GM21576 (cell line): ENCODE measurements at regions not wholly inside any gene's neighbourhood (a gene's known extent, or its start where the extent isn't known, plus 50 kb on each side); places are given as distances from the start of the nearest gene placed in this dataset.

ENCODE experiments used
- ATAC-seq: cut with Tn5 transposase; IDR thresholded peaks from one replicate; pipeline ENCODE4 v1.9.1; 2021; ENCODE audit warnings: mild to moderate bottlenecking, moderate library complexity; ENCODE audit not compliant: unreplicated experiment

DNA sequence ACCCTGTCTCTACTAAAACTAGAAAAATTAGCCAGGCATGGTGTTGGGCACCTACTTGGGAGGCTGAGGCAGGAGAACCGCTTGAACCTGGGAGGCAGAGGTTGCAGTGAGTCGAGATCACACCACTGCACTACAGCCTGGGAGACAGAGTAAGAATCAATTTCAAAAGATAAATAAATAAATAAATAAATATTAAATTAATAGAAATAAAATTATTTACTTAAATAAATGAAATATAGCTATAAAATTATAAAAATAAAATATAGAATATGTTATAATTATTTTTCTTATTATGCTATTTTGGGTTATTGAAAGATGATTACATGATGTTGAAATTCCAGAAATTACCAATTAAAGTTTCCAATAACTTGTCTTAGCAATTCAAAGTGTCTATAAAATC lies 1029.8 kb upstream of the AGA start:
- no peak for ATAC-seq

DNA sequence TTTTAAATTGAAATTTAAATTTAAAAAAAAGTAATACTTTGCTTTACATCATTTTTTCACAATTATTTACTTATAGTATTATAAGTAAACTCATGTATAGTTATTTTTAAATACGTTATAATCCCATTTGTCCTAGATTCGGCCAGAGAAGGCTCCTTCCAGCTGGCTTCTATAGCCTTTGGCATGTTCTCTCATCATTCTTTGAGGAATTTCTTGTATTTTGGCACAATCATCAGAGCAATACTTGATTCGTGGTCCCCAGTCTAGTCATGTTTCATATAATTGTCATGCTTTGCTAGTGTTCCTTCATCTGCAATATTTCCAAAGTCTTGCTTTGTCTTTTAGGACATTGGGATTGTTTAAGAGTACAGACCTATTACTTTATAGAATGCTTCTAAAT lies 1037.9 kb upstream of the AGA start:
- no peak for ATAC-seq

DNA sequence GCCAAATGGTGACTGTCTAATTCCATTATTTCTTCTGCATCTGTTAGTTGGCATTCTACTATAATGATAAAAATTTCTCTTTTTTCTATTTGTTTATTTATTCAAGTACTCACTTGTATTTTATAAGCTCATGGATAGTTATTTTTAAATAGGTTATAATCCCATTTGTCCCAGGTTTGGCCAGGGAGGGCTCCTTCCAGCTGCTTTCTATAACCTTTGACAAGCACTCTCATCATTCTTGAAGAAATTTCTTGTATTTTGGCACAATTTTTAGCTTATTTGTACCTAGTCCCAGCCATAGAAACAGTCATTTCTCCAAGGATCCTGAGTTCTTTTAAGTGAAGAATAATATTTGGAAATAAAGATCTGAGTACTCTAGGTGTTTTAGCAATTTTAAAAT lies 1038.6 kb upstream of the AGA start:
- no peak for ATAC-seq

DNA sequence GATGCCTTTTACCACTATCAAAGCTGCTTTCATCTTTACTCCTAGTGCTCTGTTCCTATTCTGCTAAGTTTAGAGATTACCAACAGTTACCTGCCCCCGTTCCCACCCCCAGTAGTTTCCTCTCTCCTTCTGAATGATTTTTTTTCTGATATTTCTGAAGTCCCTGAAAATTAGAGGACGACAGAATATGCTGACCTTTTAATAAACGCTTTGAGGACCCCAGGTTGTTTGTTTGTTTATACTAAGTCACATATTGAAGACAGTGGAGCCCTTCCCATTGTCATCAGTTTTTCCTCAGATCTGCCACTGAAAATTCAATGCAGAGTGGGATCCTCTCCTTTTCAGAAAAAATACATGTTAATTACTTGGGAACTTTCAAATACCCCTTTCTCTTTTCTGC lies 1039.3 kb upstream of the AGA start:
- no peak for ATAC-seq

- no peak for ATAC-seq
Observed at GRCh38 chr4:178523038-178523437, 1080.8 kb upstream of the AGA start.

DNA sequence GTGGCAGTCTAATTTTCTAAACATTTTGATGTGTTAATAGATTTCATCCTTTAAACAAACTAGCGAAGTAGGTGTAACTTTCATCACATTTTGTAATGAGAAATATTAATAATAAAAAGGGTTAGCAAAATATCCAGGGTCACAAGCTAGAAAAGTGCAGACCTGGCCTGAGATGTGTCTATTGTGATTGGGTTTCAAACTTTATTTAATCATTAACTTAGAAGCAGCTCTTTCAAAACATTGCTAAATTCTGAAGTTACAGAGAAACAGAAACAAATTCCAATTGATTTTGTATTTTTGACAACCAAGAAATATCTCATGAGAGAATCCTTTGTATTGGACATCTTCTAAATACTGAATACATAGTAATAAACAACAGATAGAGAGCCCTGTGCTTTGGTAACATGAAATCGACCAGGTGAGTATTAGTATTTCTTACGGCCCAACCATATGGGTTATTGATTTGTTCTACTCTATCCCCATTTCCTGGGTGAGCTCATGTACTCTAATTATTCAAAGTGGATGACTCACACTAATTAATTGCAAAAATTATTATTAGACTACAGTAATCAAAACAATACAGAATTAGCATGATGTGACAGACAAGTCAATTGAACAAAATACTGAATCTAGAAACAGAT lies 1093.8 kb upstream of the AGA start:
- no peak for ATAC-seq

GRCh38 chr4:178553201-178553600 lies 1111.0 kb upstream of the AGA start:
- no peak for ATAC-seq

GRCh38 chr4:178554352-178554751 lies 1112.1 kb upstream of the AGA start:
- ATAC-seq: no peak

- ATAC-seq: no peak
Observed at GRCh38 chr4:178556796-178557195, 1114.6 kb upstream of the AGA start.

DNA sequence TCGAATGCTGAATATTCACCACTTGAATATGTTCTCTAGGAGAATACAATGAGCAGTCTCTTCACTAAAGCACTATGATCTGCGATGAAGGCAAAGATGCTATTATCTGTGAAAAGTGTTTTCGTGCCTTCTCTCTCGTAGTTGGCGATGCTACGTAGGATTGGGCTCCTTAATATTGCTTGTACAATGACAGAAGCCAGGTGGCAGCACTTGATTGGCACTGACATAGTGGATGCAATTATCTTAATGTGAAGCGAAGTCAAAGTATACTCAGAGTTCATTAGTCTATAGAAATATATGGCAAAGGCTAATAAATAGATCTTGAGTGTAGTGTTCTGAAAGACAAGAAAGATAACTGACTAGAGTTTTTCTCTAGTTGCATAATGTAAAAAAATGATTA lies 1135.7 kb upstream of the AGA start:
- no peak for ATAC-seq

DNA sequence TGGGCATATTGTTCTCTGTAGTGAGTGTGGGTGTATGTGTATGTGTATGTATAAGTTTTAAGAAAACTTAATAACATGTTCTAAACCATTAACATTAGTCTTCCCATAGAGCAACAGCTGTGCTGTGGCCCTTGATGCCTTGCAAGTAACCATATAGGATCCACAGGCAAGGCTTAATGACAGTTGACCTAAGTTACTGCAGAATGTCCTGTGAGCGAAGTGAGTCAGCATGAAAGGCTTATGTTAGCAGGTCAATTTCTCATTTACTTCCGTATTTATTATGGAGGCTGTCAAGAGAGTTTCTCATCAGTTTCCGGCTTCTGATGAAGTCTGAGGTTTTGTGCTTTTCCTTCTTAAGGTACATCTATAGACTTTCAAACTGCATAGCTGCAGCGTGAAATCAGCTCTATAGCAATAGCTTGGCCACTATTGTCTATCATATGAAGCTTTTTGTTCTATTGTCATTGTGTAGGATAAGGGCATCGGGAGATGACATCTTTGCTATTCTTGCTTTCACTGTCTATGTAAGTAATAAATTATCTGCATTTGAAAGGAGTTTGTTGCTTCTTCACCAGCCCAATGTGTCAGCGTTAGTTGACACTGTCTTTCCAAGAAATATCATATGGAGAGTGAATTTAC lies 1153.4 kb upstream of the AGA start:
- no peak for ATAC-seq

GRCh38 chr4:178598672-178599071 lies 1156.4 kb upstream of the AGA start:
- no peak for ATAC-seq

DNA sequence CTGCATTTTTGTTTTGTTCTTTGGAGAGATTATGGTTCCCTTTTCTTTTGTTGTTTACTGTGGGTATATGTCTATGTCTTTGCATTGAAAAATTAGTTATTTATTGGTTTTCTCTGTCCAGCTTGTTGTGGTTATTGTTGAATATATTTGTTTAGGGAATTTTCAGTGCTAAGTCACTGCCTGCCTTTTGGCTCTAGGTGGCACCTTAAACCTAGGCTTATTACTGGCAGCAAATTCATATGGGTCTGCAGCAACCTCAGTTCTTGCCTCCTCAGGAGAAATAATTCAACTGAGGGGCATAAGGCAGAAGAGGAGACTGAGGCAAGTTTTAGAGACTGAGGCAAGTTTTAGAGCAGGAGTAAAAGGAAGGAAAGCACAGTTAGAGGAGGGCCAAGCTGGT lies 1157.3 kb upstream of the AGA start:
- no peak for ATAC-seq

- ATAC-seq: no peak
Observed at GRCh38 chr4:178602833-178603232, 1160.6 kb upstream of the AGA start.

DNA sequence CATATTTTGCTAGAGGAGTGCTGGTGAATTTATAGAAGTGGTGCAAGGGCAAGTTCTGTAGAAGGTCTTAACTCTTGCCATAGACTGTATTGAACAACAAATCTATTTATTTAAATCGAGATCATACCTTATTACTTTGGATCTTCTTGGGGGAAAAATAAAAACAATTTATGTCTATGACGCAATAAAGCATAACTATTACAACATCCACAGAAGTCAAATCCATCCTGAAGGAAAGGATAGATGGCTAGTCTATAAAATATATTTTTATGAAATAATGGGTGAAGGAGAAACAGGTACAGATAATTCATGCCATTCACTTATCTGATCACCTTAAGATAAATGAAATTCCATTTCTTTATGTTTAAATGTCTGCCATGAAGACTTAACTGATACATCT lies 1168.8 kb upstream of the AGA start:
- ATAC-seq: no peak

GRCh38 chr4:178612733-178613132 lies 1170.5 kb upstream of the AGA start:
- no peak for ATAC-seq

GRCh38 chr4:178632415-178632814 lies 1190.2 kb upstream of the AGA start:
- no peak for ATAC-seq

DNA sequence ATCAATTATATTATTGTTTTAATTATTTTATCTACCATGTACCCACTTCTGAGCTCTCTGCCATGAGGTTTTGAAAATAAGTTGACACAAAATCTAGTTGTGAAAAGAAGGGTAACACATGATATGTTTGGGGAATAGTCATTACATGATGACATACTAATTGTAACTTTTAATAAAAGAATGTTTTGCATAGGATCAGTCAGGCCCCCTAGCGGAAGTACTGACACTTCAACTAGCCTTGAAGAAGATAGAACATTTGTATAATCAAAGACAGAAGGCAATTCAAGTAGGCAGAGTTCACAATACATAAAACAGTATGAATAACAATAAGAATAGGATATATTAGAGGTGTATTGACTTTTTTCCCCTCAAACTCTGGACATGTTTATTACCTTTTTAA lies 1191.0 kb upstream of the AGA start:
- ATAC-seq: no peak

- no peak for ATAC-seq
Observed at GRCh38 chr4:178664621-178665020, 1222.4 kb upstream of the AGA start.

- ATAC-seq: no peak
Observed at GRCh38 chr4:178665916-178666315, 1223.7 kb upstream of the AGA start.

- no peak for ATAC-seq
Observed at GRCh38 chr4:178671766-178672165, 1229.5 kb upstream of the AGA start.

- no peak for ATAC-seq
Observed at GRCh38 chr4:178672512-178672911, 1230.3 kb upstream of the AGA start.

DNA sequence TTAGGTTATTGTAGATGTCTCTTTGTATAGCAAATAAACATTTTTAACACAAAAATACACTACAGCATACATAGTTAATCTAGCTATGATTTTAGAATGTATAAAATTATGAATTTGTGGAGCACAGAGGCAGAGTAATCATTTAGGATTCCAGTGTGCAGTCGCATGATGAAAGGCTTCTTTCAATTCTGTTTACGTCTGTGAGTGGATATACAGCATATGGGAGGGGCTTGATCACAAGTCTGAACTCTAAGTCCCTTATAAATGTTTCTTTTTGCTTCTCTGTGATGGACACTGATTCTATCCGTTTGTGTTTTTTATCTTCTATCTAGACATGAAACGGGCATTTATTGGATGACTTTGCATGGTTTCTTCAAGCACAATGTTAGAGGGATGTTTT lies 1239.6 kb upstream of the AGA start:
- ATAC-seq: no peak
